ENCODE measurements at regions not wholly inside any gene's neighbourhood (a gene's known extent, or its start where the extent isn't known, plus 50 kb on each side); places are given as distances from the start of the nearest gene placed in this dataset.
"Not testable (repeated sequence)": the region's sequence is repeated elsewhere in the genome, so short reads cannot be mapped to it uniquely, and the experiment has no call there.

DNA sequence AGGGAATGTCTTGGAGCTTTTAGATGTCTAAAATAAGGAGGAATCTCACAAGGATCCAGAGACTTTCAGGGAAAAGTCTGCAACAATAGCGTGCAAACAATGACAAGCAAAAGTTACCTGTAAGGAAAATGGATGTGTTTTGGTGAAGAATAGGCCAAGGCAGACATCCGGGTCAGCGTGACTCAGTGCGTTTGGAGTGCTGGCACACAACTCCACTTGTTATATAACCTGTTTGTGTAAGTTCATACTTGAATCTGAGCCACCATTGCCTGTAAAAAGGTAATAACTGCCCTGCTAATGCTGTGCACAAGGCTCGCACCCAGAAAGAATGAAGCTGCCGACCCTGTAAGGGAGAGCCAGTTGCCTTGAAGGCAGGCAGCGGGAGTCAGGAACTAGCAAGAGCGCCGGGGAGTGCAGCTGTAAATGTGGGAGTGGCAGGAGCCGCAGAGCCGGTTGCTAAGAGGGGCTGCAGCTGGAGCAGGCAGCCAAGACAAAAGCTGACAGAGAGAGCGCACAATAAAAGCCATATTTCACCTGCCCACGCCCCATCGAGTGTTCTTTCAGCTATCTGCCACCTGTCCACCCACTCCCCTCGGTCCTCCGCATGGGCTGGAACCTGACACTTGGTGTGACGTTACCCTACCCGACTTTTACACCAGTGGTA lies 638.5 kb upstream of the MIS18BP1 start:
- TF ChIP-seq, protein P1, sequence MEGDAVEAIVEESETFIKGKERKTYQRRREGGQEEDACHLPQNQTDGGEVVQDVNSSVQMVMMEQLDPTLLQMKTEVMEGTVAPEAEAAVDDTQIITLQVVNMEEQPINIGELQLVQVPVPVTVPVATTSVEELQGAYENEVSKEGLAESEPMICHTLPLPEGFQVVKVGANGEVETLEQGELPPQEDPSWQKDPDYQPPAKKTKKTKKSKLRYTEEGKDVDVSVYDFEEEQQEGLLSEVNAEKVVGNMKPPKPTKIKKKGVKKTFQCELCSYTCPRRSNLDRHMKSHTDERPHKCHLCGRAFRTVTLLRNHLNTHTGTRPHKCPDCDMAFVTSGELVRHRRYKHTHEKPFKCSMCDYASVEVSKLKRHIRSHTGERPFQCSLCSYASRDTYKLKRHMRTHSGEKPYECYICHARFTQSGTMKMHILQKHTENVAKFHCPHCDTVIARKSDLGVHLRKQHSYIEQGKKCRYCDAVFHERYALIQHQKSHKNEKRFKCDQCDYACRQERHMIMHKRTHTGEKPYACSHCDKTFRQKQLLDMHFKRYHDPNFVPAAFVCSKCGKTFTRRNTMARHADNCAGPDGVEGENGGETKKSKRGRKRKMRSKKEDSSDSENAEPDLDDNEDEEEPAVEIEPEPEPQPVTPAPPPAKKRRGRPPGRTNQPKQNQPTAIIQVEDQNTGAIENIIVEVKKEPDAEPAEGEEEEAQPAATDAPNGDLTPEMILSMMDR (IDR thresholded peaks at IDR 0.05; ENCODE audit: borderline replicate concordance, extremely low read depth, low read length, poor library complexity, severe bottlenecking), result no peak
- TF ChIP-seq EZH2 (IDR thresholded peaks at IDR 0.05; ENCODE audit: borderline replicate concordance, low read depth, low read length, severe bottlenecking), result no peak

DNA sequence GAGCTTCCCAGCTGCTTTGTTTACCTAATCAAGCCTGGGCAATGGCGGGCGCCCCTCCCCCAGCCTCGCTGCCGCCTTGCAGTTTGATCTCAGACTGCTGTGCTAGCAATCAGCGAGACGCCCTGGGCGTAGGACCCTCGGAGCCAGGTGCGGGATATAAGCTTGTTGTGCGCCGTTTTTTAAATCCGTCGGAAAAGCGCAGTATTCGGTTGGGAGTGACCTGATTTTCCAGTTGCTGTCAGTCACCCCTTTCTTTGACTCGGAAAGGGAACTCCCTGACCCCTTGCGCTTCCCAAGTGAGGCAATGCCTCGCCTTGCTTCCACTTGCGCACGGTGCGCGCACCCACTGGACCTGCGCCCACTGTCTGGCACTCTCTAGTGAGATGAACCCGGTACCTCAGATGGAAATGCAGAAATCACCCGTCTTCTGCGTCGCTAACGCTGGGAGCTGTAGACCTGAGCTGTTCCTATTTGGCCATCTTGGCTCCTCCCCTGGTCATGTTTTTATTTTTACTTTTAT lies 635.8 kb upstream of the MIS18BP1 start:
- not testable (repeated sequence) for H3K79me2 ChIP-seq (ENCODE audit: insufficient read depth, low read length); H4K20me1 ChIP-seq (ENCODE audit: insufficient read depth, low read length); DNase-seq; H3K9ac ChIP-seq (ENCODE audit: low read depth, low read length); H3K27ac ChIP-seq (ENCODE audit: low read length); H3K4me1 ChIP-seq (ENCODE audit: insufficient read depth, low read length); H3K27me3 ChIP-seq (ENCODE audit: insufficient read depth, low read length, poor library complexity); ATAC-seq (ENCODE audit: insufficient read depth, low read depth); H2AFZ ChIP-seq (ENCODE audit: low read depth, low read length); H3K36me3 ChIP-seq (ENCODE audit: insufficient read depth, low read length); H3K9me3 ChIP-seq (ENCODE audit: insufficient read depth, low read length, severe bottlenecking); H3K4me2 ChIP-seq (ENCODE audit: insufficient read depth, low read length); H3K4me3 ChIP-seq (ENCODE audit: low read depth in 1 of 2, low read length in 2 of 2)

More for the DNA sequence above, 638.5 kb upstream of the MIS18BP1 start:
- Histone ChIP-seq H3K79me2 (ENCODE audit: insufficient read depth, low read length) (no peaks in the 10 kb centered on the region), H3K36me3 (ENCODE audit: insufficient read depth, low read length) (no peaks in the 10 kb centered on the region), H2AFZ (ENCODE audit: low read depth, low read length) (no peak overlapping the region), H3K4me2 (ENCODE audit: insufficient read depth, low read length) (no peak overlapping the region), H3K4me1 (ENCODE audit: insufficient read depth, low read length) (no peaks in the 10 kb centered on the region), H3K4me3 (ENCODE audit: low read depth in 1 of 2, low read length in 2 of 2) (no peak overlapping the region), H3K9ac (ENCODE audit: low read depth, low read length) (no peak overlapping the region), H3K27ac (ENCODE audit: low read length) (no peak overlapping the region), H3K9me3 (ENCODE audit: insufficient read depth, low read length, severe bottlenecking) (no peaks in the 10 kb centered on the region), H3K27me3 (ENCODE audit: insufficient read depth, low read length, poor library complexity) (no peaks in the 10 kb centered on the region), H4K20me1 (ENCODE audit: insufficient read depth, low read length) (no peaks in the 10 kb centered on the region)
- ATAC-seq (ENCODE audit: insufficient read depth, low read depth) (no peak), DNase-seq (no peak)

DNA sequence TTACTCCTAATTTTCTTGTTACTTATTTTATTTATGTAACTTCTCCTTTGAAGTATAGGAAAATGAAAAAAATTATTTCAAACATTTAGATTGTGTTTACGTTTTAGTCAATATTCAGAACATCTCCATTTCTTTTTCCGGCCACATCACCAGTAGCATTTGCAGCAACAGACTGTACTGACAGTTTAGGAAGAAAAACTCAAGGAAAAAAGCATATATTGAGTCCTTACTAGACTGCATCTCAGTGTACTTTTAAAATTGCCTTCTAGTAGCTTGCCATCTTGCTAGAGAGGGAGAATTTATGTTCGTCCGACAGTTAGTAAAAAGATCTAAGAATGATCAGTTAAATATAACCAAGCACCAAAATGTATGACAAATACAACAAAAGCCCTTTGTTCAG lies 625.0 kb upstream of the MIS18BP1 start:
- no peaks in the 10 kb centered on the region for H3K27me3 ChIP-seq (ENCODE audit: insufficient read depth, low read length, poor library complexity)
- no peak overlapping the region for H2AFZ ChIP-seq (ENCODE audit: low read depth, low read length)
- H3K9me3 ChIP-seq (ENCODE audit: insufficient read depth, low read length, severe bottlenecking), result no peaks in the 10 kb centered on the region
- H3K4me3 ChIP-seq (ENCODE audit: low read depth in 1 of 2, low read length in 2 of 2), result no peak overlapping the region
- H3K4me2 ChIP-seq (ENCODE audit: insufficient read depth, low read length), result no peak overlapping the region
- no peak overlapping the region for H3K9ac ChIP-seq (ENCODE audit: low read depth, low read length)
- TF ChIP-seq EZH2 (IDR thresholded peaks at IDR 0.05; ENCODE audit: borderline replicate concordance, low read depth, low read length, severe bottlenecking), result no peak
- TF ChIP-seq, protein P1 (IDR thresholded peaks at IDR 0.05; ENCODE audit: borderline replicate concordance, extremely low read depth, low read length, poor library complexity, severe bottlenecking), result no peak
- DNase-seq, result no peak
- H3K36me3 ChIP-seq (ENCODE audit: insufficient read depth, low read length), result no peaks in the 10 kb centered on the region
- H3K27ac ChIP-seq (ENCODE audit: low read length), result no peak overlapping the region
- ATAC-seq (ENCODE audit: insufficient read depth, low read depth), result no peak
- no peaks in the 10 kb centered on the region for H3K4me1 ChIP-seq (ENCODE audit: insufficient read depth, low read length)
- H4K20me1 ChIP-seq (ENCODE audit: insufficient read depth, low read length), result no peaks in the 10 kb centered on the region
- H3K79me2 ChIP-seq (ENCODE audit: insufficient read depth, low read length), result no peaks in the 10 kb centered on the region

DNA sequence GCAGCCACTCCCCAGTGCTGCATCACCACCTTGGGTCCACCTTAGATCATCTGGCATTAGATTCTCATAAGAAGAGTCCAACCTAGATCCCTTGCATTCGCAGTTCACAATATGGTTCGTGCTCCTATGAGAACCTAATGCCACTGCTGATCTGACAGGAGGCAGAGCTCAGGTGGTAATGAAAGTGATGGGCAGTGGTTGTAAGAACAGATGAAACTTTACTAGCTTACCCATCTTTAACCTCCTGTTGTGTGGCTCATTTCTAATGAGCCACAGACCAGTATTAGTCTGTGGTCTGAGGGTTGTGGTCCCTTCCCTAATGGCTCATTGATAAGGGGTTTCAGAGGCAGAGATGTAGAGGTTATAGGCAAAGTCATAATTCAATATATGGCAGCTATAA lies 615.9 kb upstream of the MIS18BP1 start:
- ATAC-seq (ENCODE audit: insufficient read depth, low read depth) (no peak), DNase-seq (no peak)
- TF ChIP-seq, protein P1 (IDR thresholded peaks at IDR 0.05; ENCODE audit: borderline replicate concordance, extremely low read depth, low read length, poor library complexity, severe bottlenecking), result no peak
- no peak for TF ChIP-seq EZH2 (IDR thresholded peaks at IDR 0.05; ENCODE audit: borderline replicate concordance, low read depth, low read length, severe bottlenecking)
- no peaks in the 10 kb centered on the region for H3K4me1 ChIP-seq (ENCODE audit: insufficient read depth, low read length)
- no peak overlapping the region for H2AFZ ChIP-seq (ENCODE audit: low read depth, low read length)
- no peak overlapping the region for H3K4me3 ChIP-seq (ENCODE audit: low read depth in 1 of 2, low read length in 2 of 2)
- peaks cover 4% of the 10 kb centered on the region for H3K9me3 ChIP-seq (ENCODE audit: insufficient read depth, low read length, severe bottlenecking)
- no peak overlapping the region for H3K9ac ChIP-seq (ENCODE audit: low read depth, low read length)
- no peaks in the 10 kb centered on the region for H3K36me3 ChIP-seq (ENCODE audit: insufficient read depth, low read length)
- H4K20me1 ChIP-seq (ENCODE audit: insufficient read depth, low read length), result no peaks in the 10 kb centered on the region
- H3K27ac ChIP-seq (ENCODE audit: low read length), result no peak overlapping the region
- no peaks in the 10 kb centered on the region for H3K27me3 ChIP-seq (ENCODE audit: insufficient read depth, low read length, poor library complexity)
- no peak overlapping the region for H3K4me2 ChIP-seq (ENCODE audit: insufficient read depth, low read length)
- H3K79me2 ChIP-seq (ENCODE audit: insufficient read depth, low read length), result no peaks in the 10 kb centered on the region
